Suprapubic skin (tissue), 4 donors: ENCODE measurements at regions not wholly inside any gene's neighbourhood (a gene's known extent, or its start where the extent isn't known, plus 50 kb on each side); places are given as distances from the start of the nearest gene placed in this dataset.

ENCODE experiments used
- DNase-seq, 2 donors: peaks; one replicate each; pipeline ENCODE4 v3.0.0-alpha.2; 2019; ENCODE audit warnings: low spot score in 2 of 2
- H3K27ac ChIP-seq: fragments of 200-600 bp; sonication (generic); one replicate; pipeline ENCODE4 v1.5.1; 2019
- H3K27me3 ChIP-seq: fragments of 200-600 bp; sonication (generic); one replicate; pipeline ENCODE4 v1.5.1; 2019
- H3K36me3 ChIP-seq: fragments of 200-600 bp; sonication (generic); one replicate; pipeline ENCODE4 v1.5.1; 2019
- H3K4me1 ChIP-seq: fragments of 200-600 bp; sonication (generic); one replicate; pipeline ENCODE4 v1.5.1; 2019
- H3K4me3 ChIP-seq: fragments of 200-600 bp; sonication (generic); one replicate; pipeline ENCODE4 v1.5.1; 2019; ENCODE audit warnings: mild to moderate bottlenecking
- H3K9me3 ChIP-seq: fragments of 200-600 bp; sonication (generic); one replicate; pipeline ENCODE4 v1.5.1; 2019
- CTCF ChIP-seq, 2 donors: fragments of 200-600 bp in 1 of 2; fragments of 450-650 bp in 1 of 2; sonication (generic) in 1 of 2; IDR thresholded peaks; one replicate each; pipeline ENCODE4 v1.5.1; 2016 to 2019; ENCODE audit warnings: antibody characterized with exemption in 2 of 2, mild to moderate bottlenecking in 1 of 2, moderate library complexity in 1 of 2
- EP300 ChIP-seq: sonication (generic); formaldehyde crosslinking; IDR thresholded peaks from one replicate; pipeline ENCODE4 v1.6.1; 2017; ENCODE audit warnings: antibody characterized with exemption
- POLR2A ChIP-seq, 2 donors: fragments of 450-650 bp; IDR thresholded peaks; one replicate each; pipeline ENCODE4 v1.6.1; 2017; ENCODE audit warnings: antibody characterized with exemption in 2 of 2, mild to moderate bottlenecking in 2 of 2, moderate library complexity in 2 of 2
- POLR2AphosphoS5 ChIP-seq, 3 donors: sonication (generic); formaldehyde crosslinking; IDR thresholded peaks; one replicate each; pipeline ENCODE4 v1.6.1; 2017; ENCODE audit warnings: antibody characterized with exemption in 3 of 3
- WGBS: methylation state at CpG from one replicate; pipeline ENCODE4 v1.1.5; 2018; 5-methylcytosine and 5-hydroxymethylcytosine counted together

GRCh38 chr3:124351430-124352148 is 359.7 kb upstream of the ROPN1 start:
- no peak overlapping the region for H3K27ac ChIP-seq
- H3K36me3 ChIP-seq = no peaks in the 10 kb centered on the region
- H3K9me3 ChIP-seq = no peaks in the 10 kb centered on the region
- no peak for DNase-seq
- 72% methylated on average over 4 of the region's 4 CpGs for WGBS
- no peaks in the 10 kb centered on the region for H3K27me3 ChIP-seq
- no peaks in the 10 kb centered on the region for H3K4me1 ChIP-seq
- TF ChIP-seq POLR2A (IDR thresholded peaks at IDR 0.05) = no peak
- TF ChIP-seq CTCF (IDR thresholded peaks at IDR 0.05) = peak in 1 of 2 donors; percentile 47
- no peak for TF ChIP-seq POLR2AphosphoS5 (IDR thresholded peaks at IDR 0.05)
- no peak overlapping the region for H3K4me3 ChIP-seq

GRCh38 chr3:124352149-124352539 is 360.2 kb upstream of the ROPN1 start:
- Histone ChIP-seq H3K27me3 (no peaks in the 10 kb centered on the region), H3K27ac (no peak overlapping the region), H3K36me3 (no peaks in the 10 kb centered on the region), H3K4me1 (no peaks in the 10 kb centered on the region), H3K9me3 (no peaks in the 10 kb centered on the region), H3K4me3 (no peak overlapping the region)
- no peak for TF ChIP-seq POLR2AphosphoS5 (IDR thresholded peaks at IDR 0.05)
- WGBS = 94% methylated on average over 3 of the region's 3 CpGs
- no peak for DNase-seq

GRCh38 chr3:124353691-124354090 is 361.8 kb upstream of the ROPN1 start:
- Histone ChIP-seq H3K4me3 (no peak overlapping the region), H3K27ac (no peak overlapping the region), H3K36me3 (no peaks in the 10 kb centered on the region), H3K9me3 (no peaks in the 10 kb centered on the region), H3K4me1 (no peaks in the 10 kb centered on the region), H3K27me3 (no peaks in the 10 kb centered on the region)
- no peak for DNase-seq
- WGBS = 81% methylated on average over 2 of the region's 2 CpGs
- no peak for TF ChIP-seq POLR2A (IDR thresholded peaks at IDR 0.05)
- TF ChIP-seq EP300 = no peak
- no peak for TF ChIP-seq CTCF (IDR thresholded peaks at IDR 0.05)
- TF ChIP-seq POLR2AphosphoS5 (IDR thresholded peaks at IDR 0.05) = no peak

- Histone ChIP-seq H3K27me3 (no peaks in the 10 kb centered on the region), H3K4me3 (no peak overlapping the region), H3K4me1 (no peaks in the 10 kb centered on the region), H3K27ac (no peak overlapping the region), H3K9me3 (no peaks in the 10 kb centered on the region), H3K36me3 (no peaks in the 10 kb centered on the region)
- WGBS = 74% methylated on average over 2 of the region's 2 CpGs
- no peak for DNase-seq
- no peak for TF ChIP-seq POLR2A (IDR thresholded peaks at IDR 0.05)
- no peak for TF ChIP-seq EP300
- no peak for TF ChIP-seq POLR2AphosphoS5 (IDR thresholded peaks at IDR 0.05)
- TF ChIP-seq CTCF (IDR thresholded peaks at IDR 0.05) = no peak
These were observed 362.2 kb upstream of the ROPN1 start for GRCh38 chr3:124354150-124354549.

GRCh38 chr3:124358156-124358555 is 366.2 kb upstream of the ROPN1 start:
- Histone ChIP-seq H3K4me3 (no peak overlapping the region), H3K27ac (no peak overlapping the region), H3K9me3 (no peaks in the 10 kb centered on the region), H3K4me1 (no peaks in the 10 kb centered on the region), H3K27me3 (no peaks in the 10 kb centered on the region), H3K36me3 (no peaks in the 10 kb centered on the region)
- DNase-seq = no peak
- 92% methylated on average over 3 of the region's 3 CpGs for WGBS
- TF ChIP-seq POLR2A (IDR thresholded peaks at IDR 0.05) = no peak
- no peak for TF ChIP-seq EP300
- TF ChIP-seq POLR2AphosphoS5 (IDR thresholded peaks at IDR 0.05) = no peak
- TF ChIP-seq CTCF (IDR thresholded peaks at IDR 0.05) = no peak

GRCh38 chr3:124360155-124360554 is 368.2 kb upstream of the ROPN1 start:
- Histone ChIP-seq H3K27ac (no peak overlapping the region), H3K4me1 (peaks cover 3% of the 10 kb centered on the region), H3K36me3 (no peaks in the 10 kb centered on the region), H3K9me3 (no peaks in the 10 kb centered on the region), H3K27me3 (no peaks in the 10 kb centered on the region), H3K4me3 (no peak overlapping the region)
- WGBS = 60% methylated on average over 3 of the region's 3 CpGs
- TF ChIP-seq POLR2A (IDR thresholded peaks at IDR 0.05) = no peak
- TF ChIP-seq POLR2AphosphoS5 (IDR thresholded peaks at IDR 0.05) = no peak
- TF ChIP-seq CTCF (IDR thresholded peaks at IDR 0.05) = no peak
- TF ChIP-seq EP300 = no peak
- no peak for DNase-seq
